ENCODE measurements at regions not wholly inside any gene's neighbourhood (a gene's known extent, or its start where the extent isn't known, plus 50 kb on each side); places are given as distances from the start of the nearest gene placed in this dataset.

GRCh38 chr12:108043286-108043685 lies 85.8 kb upstream of the WSCD2 start:
- peaks cover 0 to 8% of the 10 kb centered on the region in 2 donors for H3K4me1 ChIP-seq (ENCODE audit: control insufficient read depth in 2 of 2, insufficient read depth in 1 of 2, low read depth in 1 of 2, low read length in 2 of 2)
- H3K9ac ChIP-seq (ENCODE audit: low read depth, low read length, poor library complexity): no peak overlapping the region
- no CpG with 5 or more reads among the region's 3 CpGs for WGBS, 2 donors (ENCODE audit: extremely low coverage in 2 of 2, insufficient read length in 2 of 2, insufficient replicate concordance in 1 of 2)
- no peak overlapping the region for H3K18ac ChIP-seq (ENCODE audit: low read length)
- no peak for DNase-seq (ENCODE audit: low spot score)
- no peak overlapping the region for H2AFZ ChIP-seq (ENCODE audit: low read length)
- no peak overlapping the region for H2BK5ac ChIP-seq (ENCODE audit: low read length)
- H3K27ac ChIP-seq (replicated peaks; ENCODE audit: low read length): no peak overlapping the region
- no peak overlapping the region for H2BK120ac ChIP-seq (ENCODE audit: low read depth, low read length)
- no peak overlapping the region for H3K14ac ChIP-seq (ENCODE audit: low read length)
- H2BK12ac ChIP-seq (ENCODE audit: low read length): no peak overlapping the region
- no peak overlapping the region for H4K91ac ChIP-seq (ENCODE audit: low read depth, low read length, poor library complexity)
- no peaks in the 10 kb centered on the region for H3K36me3 ChIP-seq (replicated peaks in 1 of 2; ENCODE audit: control insufficient read depth in 2 of 2, insufficient read depth in 2 of 2, low read length in 2 of 2)
- H3K4ac ChIP-seq (ENCODE audit: low read length): no peak overlapping the region
- no peak overlapping the region for H3K4me3 ChIP-seq (ENCODE audit: low read length in 2 of 2)
- no peak overlapping the region for H2BK15ac ChIP-seq (ENCODE audit: low read length)
- H3K23ac ChIP-seq (ENCODE audit: low read depth, low read length, poor library complexity): no peak overlapping the region
- H3K9me3 ChIP-seq (replicated peaks in 1 of 2; ENCODE audit: control insufficient read depth in 2 of 2, insufficient read depth in 1 of 2, low read depth in 1 of 2, low read length in 2 of 2): no peaks in the 10 kb centered on the region
- H4K8ac ChIP-seq (ENCODE audit: low read depth, low read length): no peak overlapping the region
- no peak overlapping the region for H2AK5ac ChIP-seq (ENCODE audit: low read depth, low read length)
- peaks cover 0 to 3% (median 0%) of the 10 kb centered on the region in 3 experiments for H3K27me3 ChIP-seq (ENCODE audit: control insufficient read depth in 3 of 3, insufficient read depth in 3 of 3, low read depth in 1 of 3, low read length in 3 of 3)
- H3K4me2 ChIP-seq (ENCODE audit: insufficient read depth, low read length, poor library complexity, severe bottlenecking): no peak overlapping the region
- no peaks in the 10 kb centered on the region for H3K79me1 ChIP-seq (ENCODE audit: low read depth, low read length)

DNA sequence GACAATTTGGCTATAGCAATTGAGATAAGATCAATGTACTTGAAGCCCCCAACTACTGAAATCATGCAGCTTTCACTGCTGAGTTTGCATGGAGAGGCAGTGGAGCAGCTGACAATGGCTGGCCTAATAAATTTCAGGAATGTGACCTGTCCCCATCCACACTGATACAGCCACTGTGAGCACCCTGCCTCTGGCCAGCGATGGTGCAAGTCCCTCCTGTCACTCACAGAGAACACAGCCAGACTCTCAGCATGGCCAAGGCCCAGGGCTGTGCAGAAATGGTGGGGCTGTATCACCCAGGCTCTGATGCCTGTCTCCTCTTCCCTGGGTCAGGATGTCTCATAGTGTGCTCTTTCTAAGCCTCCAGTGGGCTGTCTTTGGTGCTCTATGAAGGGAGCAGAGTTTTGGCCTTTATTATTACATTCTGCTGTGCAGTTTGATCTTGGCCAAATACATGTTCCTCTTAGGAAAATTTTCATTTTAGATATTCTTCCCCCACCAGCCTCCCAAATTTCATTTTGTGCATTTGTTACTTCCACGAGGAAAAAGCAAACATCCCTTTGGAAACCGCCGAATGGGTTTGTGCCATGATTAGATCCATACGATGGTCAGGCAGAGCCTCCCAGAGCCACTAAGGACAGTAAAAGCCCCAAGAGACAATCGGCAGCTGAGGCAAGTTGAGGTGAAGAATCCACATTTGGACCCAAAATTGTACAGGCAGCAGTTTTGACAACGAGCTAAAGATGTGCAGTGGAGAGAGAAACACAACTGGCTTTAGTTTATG lies 85.1 kb upstream of the WSCD2 start:
- Histone ChIP-seq H3K4me1 (ENCODE audit: control insufficient read depth in 2 of 2, insufficient read depth in 1 of 2, low read depth in 1 of 2, low read length in 2 of 2) (peaks cover 0 to 8% of the 10 kb centered on the region in 2 donors), H2AFZ (ENCODE audit: low read length) (no peak overlapping the region), H3K9ac (ENCODE audit: low read depth, low read length, poor library complexity) (no peak overlapping the region), H3K4me2 (ENCODE audit: insufficient read depth, low read length, poor library complexity, severe bottlenecking) (no peak overlapping the region), H2BK120ac (ENCODE audit: low read depth, low read length) (no peak overlapping the region), H3K4me3 (ENCODE audit: low read length in 2 of 2) (no peak overlapping the region), H4K91ac (ENCODE audit: low read depth, low read length, poor library complexity) (no peak overlapping the region), H3K18ac (ENCODE audit: low read length) (no peak overlapping the region), H3K4ac (ENCODE audit: low read length) (no peak overlapping the region), H3K27me3 (ENCODE audit: control insufficient read depth in 3 of 3, insufficient read depth in 3 of 3, low read depth in 1 of 3, low read length in 3 of 3) (peaks cover 0 to 5% (median 0%) of the 10 kb centered on the region in 3 experiments), H2BK15ac (ENCODE audit: low read length) (no peak overlapping the region), H2BK12ac (ENCODE audit: low read length) (no peak overlapping the region), H3K23ac (ENCODE audit: low read depth, low read length, poor library complexity) (no peak overlapping the region), H3K9me3 (replicated peaks in 1 of 2; ENCODE audit: control insufficient read depth in 2 of 2, insufficient read depth in 1 of 2, low read depth in 1 of 2, low read length in 2 of 2) (no peaks in the 10 kb centered on the region), H2AK5ac (ENCODE audit: low read depth, low read length) (no peak overlapping the region), H3K14ac (ENCODE audit: low read length) (no peak overlapping the region), H2BK5ac (ENCODE audit: low read length) (no peak overlapping the region), H4K8ac (ENCODE audit: low read depth, low read length) (no peak overlapping the region), H3K27ac (replicated peaks; ENCODE audit: low read length) (no peak overlapping the region), H3K36me3 (replicated peaks in 1 of 2; ENCODE audit: control insufficient read depth in 2 of 2, insufficient read depth in 2 of 2, low read length in 2 of 2) (no peaks in the 10 kb centered on the region), H3K79me1 (ENCODE audit: low read depth, low read length) (no peaks in the 10 kb centered on the region)
- DNase-seq (ENCODE audit: low spot score): no peak
- WGBS, 2 donors (ENCODE audit: extremely low coverage in 2 of 2, insufficient read length in 2 of 2, insufficient replicate concordance in 1 of 2): no CpG with 5 or more reads among the region's 7 CpGs

GRCh38 chr12:108046135-108046534 lies 83.0 kb upstream of the WSCD2 start:
- Histone ChIP-seq H3K14ac (ENCODE audit: low read length) (no peak overlapping the region), H3K4me2 (ENCODE audit: insufficient read depth, low read length, poor library complexity, severe bottlenecking) (no peak overlapping the region), H3K27ac (replicated peaks; ENCODE audit: low read length) (no peak overlapping the region), H3K4ac (ENCODE audit: low read length) (no peak overlapping the region), H3K4me1 (ENCODE audit: control insufficient read depth in 2 of 2, insufficient read depth in 1 of 2, low read depth in 1 of 2, low read length in 2 of 2) (peaks cover 0 to 8% of the 10 kb centered on the region in 2 donors), H3K4me3 (ENCODE audit: low read length in 2 of 2) (no peak overlapping the region), H2BK120ac (ENCODE audit: low read depth, low read length) (no peak overlapping the region), H4K91ac (ENCODE audit: low read depth, low read length, poor library complexity) (no peak overlapping the region), H3K23ac (ENCODE audit: low read depth, low read length, poor library complexity) (no peak overlapping the region), H2AK5ac (ENCODE audit: low read depth, low read length) (no peak overlapping the region), H2BK15ac (ENCODE audit: low read length) (no peak overlapping the region), H2AFZ (ENCODE audit: low read length) (peak overlapping the region; percentile 63), H3K18ac (ENCODE audit: low read length) (no peak overlapping the region), H2BK5ac (ENCODE audit: low read length) (no peak overlapping the region), H3K9me3 (replicated peaks in 1 of 2; ENCODE audit: control insufficient read depth in 2 of 2, insufficient read depth in 1 of 2, low read depth in 1 of 2, low read length in 2 of 2) (no peaks in the 10 kb centered on the region), H3K36me3 (replicated peaks in 1 of 2; ENCODE audit: control insufficient read depth in 2 of 2, insufficient read depth in 2 of 2, low read length in 2 of 2) (no peaks in the 10 kb centered on the region), H4K8ac (ENCODE audit: low read depth, low read length) (no peak overlapping the region), H3K79me1 (ENCODE audit: low read depth, low read length) (no peaks in the 10 kb centered on the region), H3K9ac (ENCODE audit: low read depth, low read length, poor library complexity) (no peak overlapping the region), H2BK12ac (ENCODE audit: low read length) (no peak overlapping the region), H3K27me3 (ENCODE audit: control insufficient read depth in 3 of 3, insufficient read depth in 3 of 3, low read depth in 1 of 3, low read length in 3 of 3) (peaks cover 0 to 4% (median 0%) of the 10 kb centered on the region in 3 experiments)
- WGBS, 2 donors (ENCODE audit: extremely low coverage in 2 of 2, insufficient read length in 2 of 2, insufficient replicate concordance in 1 of 2): no CpG with 5 or more reads among the region's 10 CpGs
- no peak for DNase-seq (ENCODE audit: low spot score)

DNA sequence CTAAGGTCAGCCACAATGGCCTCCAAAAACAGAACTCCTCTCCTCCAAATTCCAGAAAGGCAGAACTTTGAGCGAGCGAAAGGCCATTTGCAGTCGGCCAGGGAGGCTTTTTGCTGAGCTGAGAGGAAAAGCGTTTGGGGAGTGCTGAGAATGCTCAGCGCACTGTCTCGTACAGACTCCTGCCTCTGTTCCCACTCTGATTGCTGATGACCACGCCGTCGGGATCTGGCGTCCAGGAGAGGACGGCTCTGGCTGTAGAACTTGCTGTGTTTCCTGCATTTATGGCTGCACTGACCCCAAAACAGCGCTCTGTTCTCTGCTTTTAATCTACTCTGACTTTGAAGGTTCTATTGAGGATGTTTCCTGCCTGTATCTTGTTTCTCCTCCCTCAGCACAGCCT lies 82.4 kb upstream of the WSCD2 start:
- Histone ChIP-seq H4K8ac (ENCODE audit: low read depth, low read length) (no peak overlapping the region), H2AK5ac (ENCODE audit: low read depth, low read length) (no peak overlapping the region), H3K36me3 (replicated peaks in 1 of 2; ENCODE audit: control insufficient read depth in 2 of 2, insufficient read depth in 2 of 2, low read length in 2 of 2) (no peaks in the 10 kb centered on the region), H2AFZ (ENCODE audit: low read length) (peak overlapping the region; percentile 63), H2BK12ac (ENCODE audit: low read length) (no peak overlapping the region), H3K23ac (ENCODE audit: low read depth, low read length, poor library complexity) (no peak overlapping the region), H3K18ac (ENCODE audit: low read length) (no peak overlapping the region), H3K4me1 (ENCODE audit: control insufficient read depth in 2 of 2, insufficient read depth in 1 of 2, low read depth in 1 of 2, low read length in 2 of 2) (peaks cover 0 to 8% of the 10 kb centered on the region in 2 donors), H2BK15ac (ENCODE audit: low read length) (no peak overlapping the region), H4K91ac (ENCODE audit: low read depth, low read length, poor library complexity) (no peak overlapping the region), H3K9me3 (replicated peaks in 1 of 2; ENCODE audit: control insufficient read depth in 2 of 2, insufficient read depth in 1 of 2, low read depth in 1 of 2, low read length in 2 of 2) (no peaks in the 10 kb centered on the region), H3K4me3 (ENCODE audit: low read length in 2 of 2) (no peak overlapping the region), H2BK120ac (ENCODE audit: low read depth, low read length) (no peak overlapping the region), H3K79me1 (ENCODE audit: low read depth, low read length) (no peaks in the 10 kb centered on the region), H3K4me2 (ENCODE audit: insufficient read depth, low read length, poor library complexity, severe bottlenecking) (no peak overlapping the region), H3K27ac (replicated peaks; ENCODE audit: low read length) (no peak overlapping the region), H3K14ac (ENCODE audit: low read length) (no peak overlapping the region), H3K4ac (ENCODE audit: low read length) (no peak overlapping the region), H3K27me3 (ENCODE audit: control insufficient read depth in 3 of 3, insufficient read depth in 3 of 3, low read depth in 1 of 3, low read length in 3 of 3) (peaks cover 0 to 4% (median 0%) of the 10 kb centered on the region in 3 experiments), H2BK5ac (ENCODE audit: low read length) (no peak overlapping the region), H3K9ac (ENCODE audit: low read depth, low read length, poor library complexity) (no peak overlapping the region)
- WGBS, 2 donors (ENCODE audit: extremely low coverage in 2 of 2, insufficient read length in 2 of 2, insufficient replicate concordance in 1 of 2): no CpG with 5 or more reads among the region's 12 CpGs
- no peak for DNase-seq (ENCODE audit: low spot score)
